Sigmoid colon (tissue), 6 donors: ENCODE measurements at regions not wholly inside any gene's neighbourhood (a gene's known extent, or its start where the extent isn't known, plus 50 kb on each side); places are given as distances from the start of the nearest gene placed in this dataset.
A peak's percentile ranks its signal among the peaks of the same experiment; 100 is the strongest.

ENCODE experiments used
- DNase-seq: peaks from one replicate; pipeline ENCODE4 v3.0.0-alpha.2; 2019
- H3K27ac ChIP-seq, 4 donors: fragments of 200-600 bp; sonication (generic); one replicate each; pipeline ENCODE4 v1.5.1; 2016 to 2019; ENCODE audit warnings: mild to moderate bottlenecking in 1 of 4
- H3K27me3 ChIP-seq, 3 donors: fragments of 200-600 bp; sonication (generic); one replicate each; pipeline ENCODE4 v1.5.1; 2019; ENCODE audit warnings: mild to moderate bottlenecking in 1 of 3
- H3K36me3 ChIP-seq, 4 donors: fragments of 200-600 bp; sonication (generic); one replicate each; pipeline ENCODE4 v1.5.1; 2016 to 2019
- H3K4me1 ChIP-seq, 4 donors: fragments of 200-600 bp; sonication (generic); one replicate each; pipeline ENCODE4 v1.5.1; 2017 to 2019
- H3K4me3 ChIP-seq, 4 donors: fragments of 200-600 bp; sonication (generic); one replicate each; pipeline ENCODE4 v1.5.1; 2017 to 2019; ENCODE audit warnings: mild to moderate bottlenecking in 2 of 4, moderate library complexity in 1 of 4
- H3K9me3 ChIP-seq, 4 donors: fragments of 200-600 bp in 3 of 4; sonication (generic) in 3 of 4; one replicate each; pipeline versions ENCODE4 v1.5.1 to v1.6.1; 2013 to 2019
- CTCF ChIP-seq, 4 experiments: fragments of 450-650 bp in 3 of 4; fragments of 200-600 bp in 1 of 4; IDR thresholded peaks; one replicate each; pipeline ENCODE4 v1.5.1; 2016 to 2019; ENCODE audit warnings: antibody characterized with exemption in 4 of 4, mild to moderate bottlenecking in 3 of 4, moderate library complexity in 2 of 4
- EP300 ChIP-seq, 4 donors: sonication (generic); formaldehyde crosslinking; IDR thresholded peaks; one replicate each; pipeline ENCODE4 v1.6.1; 2017; ENCODE audit warnings: antibody characterized with exemption in 4 of 4
- POLR2A ChIP-seq, 2 donors: fragments of 450-650 bp; IDR thresholded peaks; one replicate each; pipeline ENCODE4 v1.6.1; 2016; ENCODE audit warnings: antibody characterized with exemption in 2 of 2, mild to moderate bottlenecking in 2 of 2, moderate library complexity in 2 of 2
- POLR2AphosphoS5 ChIP-seq, 4 donors: sonication (generic); formaldehyde crosslinking; IDR thresholded peaks; one replicate each; pipeline ENCODE4 v1.6.1; 2017; ENCODE audit warnings: antibody characterized with exemption in 4 of 4
- WGBS, 2 donors: extraction: QIAGEN DNeasy Blood & Tissue Kit; methylation state at CpG; one replicate each; pipeline ENCODE4 v1.1.7; 2013; 5-methylcytosine and 5-hydroxymethylcytosine counted together
- intact Hi-C: fragments of 100-400 bp; cut with DNase I; formaldehyde crosslinking; loops from one replicate; pipeline ENCODE4 v1.15.1; 2023
- donor health status: healthy with polysubstance abuse.
- donor health status: healthy.

GRCh38 chr15:26287381-26287780 lies 424.3 kb upstream of the ATP10A start:
- TF ChIP-seq POLR2AphosphoS5 (IDR thresholded peaks at IDR 0.05) = no peak
- TF ChIP-seq EP300 (IDR thresholded peaks at IDR 0.05) = no peak
- TF ChIP-seq CTCF (IDR thresholded peaks at IDR 0.05) = no peak
- TF ChIP-seq POLR2A (IDR thresholded peaks at IDR 0.05) = no peak
- H3K4me1 ChIP-seq = no peaks in the 10 kb centered on the region
- H3K4me3 ChIP-seq = no peak overlapping the region
- peaks cover 0 to 10% (median 4%) of the 10 kb centered on the region in 4 donors for H3K9me3 ChIP-seq
- no peak for DNase-seq
- H3K27me3 ChIP-seq = no peaks in the 10 kb centered on the region
- no peak overlapping the region for H3K27ac ChIP-seq
- intact Hi-C loops = no loop called here
- no peaks in the 10 kb centered on the region for H3K36me3 ChIP-seq

DNA sequence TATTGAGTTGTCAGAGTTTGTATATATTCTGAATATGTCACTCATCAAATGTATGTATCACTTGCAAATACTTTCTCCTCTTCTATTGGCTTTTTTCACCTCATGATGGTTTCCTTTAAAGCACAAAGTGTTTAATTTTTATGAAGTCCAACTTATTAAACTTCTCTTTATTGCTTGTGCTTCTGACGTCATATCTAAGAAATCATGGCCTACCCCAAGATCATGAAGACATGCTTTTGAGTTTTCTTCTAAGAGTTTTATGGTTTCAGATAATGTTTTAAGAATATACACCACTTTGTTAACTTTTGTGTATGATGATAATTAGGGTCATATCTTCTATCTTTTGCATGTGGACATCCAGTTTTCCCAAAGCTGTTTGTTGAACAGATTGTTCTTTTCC lies 417.2 kb upstream of the ATP10A start:
- H3K36me3 ChIP-seq = no peaks in the 10 kb centered on the region
- TF ChIP-seq EP300 (IDR thresholded peaks at IDR 0.05) = no peak
- TF ChIP-seq POLR2AphosphoS5 (IDR thresholded peaks at IDR 0.05) = no peak
- no peak for TF ChIP-seq CTCF (IDR thresholded peaks at IDR 0.05)
- TF ChIP-seq POLR2A (IDR thresholded peaks at IDR 0.05) = no peak
- H3K9me3 ChIP-seq = peaks cover 0 to 2% (median 0%) of the 10 kb centered on the region in 4 donors
- H3K4me3 ChIP-seq = no peak overlapping the region
- no peaks in the 10 kb centered on the region for H3K27me3 ChIP-seq
- 92 to 93% methylated on average over 1 of the region's 1 CpG for WGBS, 2 donors
- H3K27ac ChIP-seq = no peak overlapping the region
- intact Hi-C loops = no loop called here
- H3K4me1 ChIP-seq = no peaks in the 10 kb centered on the region
- no peak for DNase-seq

DNA sequence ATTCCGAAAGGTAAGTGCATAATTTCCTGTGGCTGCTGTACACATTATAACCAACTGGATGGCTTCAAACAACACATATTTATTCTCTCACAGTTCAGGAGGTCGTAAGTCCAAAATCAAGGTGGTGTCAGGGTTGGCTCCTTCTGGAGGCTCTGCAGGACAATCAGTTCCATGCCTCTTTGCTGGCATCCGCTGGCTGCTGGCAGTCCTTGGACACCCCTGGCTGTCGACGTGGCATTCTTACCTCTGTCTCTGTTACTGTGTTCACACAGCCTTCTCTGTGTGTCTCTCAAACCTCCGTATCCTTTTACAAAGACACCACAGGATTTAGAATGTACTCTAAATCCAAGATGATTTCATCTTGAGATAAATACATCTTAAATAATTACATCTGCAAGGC lies 398.8 kb upstream of the ATP10A start:
- H3K27me3 ChIP-seq = no peaks in the 10 kb centered on the region
- TF ChIP-seq CTCF (IDR thresholded peaks at IDR 0.05) (no peak), POLR2A (IDR thresholded peaks at IDR 0.05) (no peak), POLR2AphosphoS5 (IDR thresholded peaks at IDR 0.05) (no peak), EP300 (IDR thresholded peaks at IDR 0.05) (no peak)
- peaks cover 0 to 4% (median 0%) of the 10 kb centered on the region in 4 donors for H3K4me1 ChIP-seq
- 82 to 83% methylated on average over 6 of the region's 6 CpGs for WGBS, 2 donors
- DNase-seq = no peak
- intact Hi-C loops = no loop called here
- H3K9me3 ChIP-seq = no peaks in the 10 kb centered on the region
- H3K4me3 ChIP-seq = no peak overlapping the region
- H3K27ac ChIP-seq = no peak overlapping the region
- no peaks in the 10 kb centered on the region for H3K36me3 ChIP-seq

DNA sequence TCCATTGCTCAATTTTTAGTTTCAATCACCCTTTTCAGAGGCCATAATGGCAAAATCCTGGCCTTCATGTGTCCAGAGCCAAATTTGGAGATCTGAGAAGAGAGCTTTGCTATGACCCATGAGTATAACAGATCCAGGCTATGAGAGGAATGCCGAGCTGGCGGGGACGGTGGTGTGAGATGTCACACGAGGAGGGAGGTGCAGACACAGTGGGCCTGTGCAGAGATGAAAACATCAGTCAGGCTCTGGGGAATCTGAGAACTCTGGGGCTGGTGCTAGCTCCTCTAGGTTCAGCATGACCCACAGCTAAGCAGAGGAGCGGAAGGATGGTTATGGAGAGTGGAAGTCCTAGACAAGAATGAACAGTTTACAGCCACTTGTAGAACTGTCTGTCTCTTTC lies 398.3 kb upstream of the ATP10A start:
- TF ChIP-seq CTCF (IDR thresholded peaks at IDR 0.05) (no peak), EP300 (IDR thresholded peaks at IDR 0.05) (no peak), POLR2AphosphoS5 (IDR thresholded peaks at IDR 0.05) (no peak), POLR2A (IDR thresholded peaks at IDR 0.05) (no peak)
- WGBS, 2 donors = 54 to 68% methylated on average over 5 of the region's 5 CpGs
- Histone ChIP-seq H3K27me3 (no peaks in the 10 kb centered on the region), H3K27ac (no peak overlapping the region), H3K9me3 (no peaks in the 10 kb centered on the region), H3K36me3 (no peaks in the 10 kb centered on the region), H3K4me1 (peaks cover 0 to 4% (median 0%) of the 10 kb centered on the region in 4 donors), H3K4me3 (no peak overlapping the region)
- no peak for DNase-seq
- intact Hi-C loops = no loop called here

GRCh38 chr15:26260517-26261133 lies 397.5 kb upstream of the ATP10A start:
- 38 to 42% methylated on average over 17 of the region's 17 CpGs for WGBS, 2 donors
- Histone ChIP-seq H3K9me3 (no peaks in the 10 kb centered on the region), H3K27me3 (no peaks in the 10 kb centered on the region), H3K36me3 (no peaks in the 10 kb centered on the region), H3K27ac (no peak overlapping the region), H3K4me1 (peaks cover 0 to 4% (median 0%) of the 10 kb centered on the region in 4 donors), H3K4me3 (no peak overlapping the region)
- DNase-seq = no peak
- TF ChIP-seq EP300 (IDR thresholded peaks at IDR 0.05) (no peak), CTCF (IDR thresholded peaks at IDR 0.05) (peak; percentile 24 to 72 (median 44)), POLR2A (IDR thresholded peaks at IDR 0.05) (no peak), POLR2AphosphoS5 (IDR thresholded peaks at IDR 0.05) (no peak)
- intact Hi-C loops = no loop called here
